GM20431 (cell line): ENCODE measurements at regions not wholly inside any gene's neighbourhood (a gene's known extent, or its start where the extent isn't known, plus 50 kb on each side); places are given as distances from the start of the nearest gene placed in this dataset.

Experiments used
- in situ Hi-C: fragments of 300-500 bp; cut with MseI, MboI; formaldehyde crosslinking; loops from one replicate; pipeline ENCODE4 v1.15.0; 2020; ENCODE audit warnings: low sequenced_read_pairs; ENCODE audit not compliant: unreplicated experiment

DNA sequence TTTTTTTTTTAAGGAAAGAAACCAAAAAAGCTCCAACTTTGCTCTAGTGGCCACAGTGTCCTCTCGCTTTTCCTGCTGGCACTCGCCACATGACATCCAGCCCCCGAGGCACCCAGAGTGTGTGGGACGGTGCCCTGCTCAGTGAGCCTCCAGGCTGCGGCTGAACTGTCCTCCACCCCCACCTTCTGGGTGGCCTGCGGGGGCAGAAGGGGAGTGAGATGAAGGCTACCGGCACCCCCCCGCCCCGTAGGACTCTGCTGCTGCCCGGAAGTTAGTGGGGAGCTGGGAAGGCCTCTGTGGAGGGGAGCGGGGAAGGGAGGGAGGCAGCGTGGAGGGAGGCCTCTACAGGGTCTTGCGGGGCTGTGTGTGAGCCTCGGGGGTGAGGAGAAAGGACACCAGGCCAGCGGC lies 264.4 kb downstream of the CTTN start:
- in situ Hi-C loops, result no loop called here

DNA sequence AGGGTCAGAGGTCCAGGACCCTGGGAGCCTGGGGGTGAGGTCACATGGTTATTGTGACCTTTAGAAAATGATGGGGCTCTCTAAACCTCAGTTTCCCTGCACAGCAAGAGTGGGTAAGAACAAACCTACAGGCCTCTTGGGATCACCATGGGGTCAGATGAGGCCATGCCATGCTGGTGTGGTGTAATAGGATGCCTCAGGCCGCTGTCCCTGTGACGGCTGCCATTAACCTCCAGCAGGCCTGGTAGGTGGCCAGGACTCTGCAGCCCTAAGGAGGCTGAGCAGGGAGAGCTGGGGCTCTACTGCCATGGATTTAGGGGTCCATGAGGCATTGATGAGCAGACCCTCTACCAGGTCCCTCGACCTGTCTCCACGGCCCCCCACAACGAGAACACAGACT lies 265.5 kb downstream of the CTTN start:
- in situ Hi-C loops, result no loop called here

GRCh38 chr11:70666311-70666710 lies 268.0 kb downstream of the CTTN start:
- in situ Hi-C loops, result no loop called here

DNA sequence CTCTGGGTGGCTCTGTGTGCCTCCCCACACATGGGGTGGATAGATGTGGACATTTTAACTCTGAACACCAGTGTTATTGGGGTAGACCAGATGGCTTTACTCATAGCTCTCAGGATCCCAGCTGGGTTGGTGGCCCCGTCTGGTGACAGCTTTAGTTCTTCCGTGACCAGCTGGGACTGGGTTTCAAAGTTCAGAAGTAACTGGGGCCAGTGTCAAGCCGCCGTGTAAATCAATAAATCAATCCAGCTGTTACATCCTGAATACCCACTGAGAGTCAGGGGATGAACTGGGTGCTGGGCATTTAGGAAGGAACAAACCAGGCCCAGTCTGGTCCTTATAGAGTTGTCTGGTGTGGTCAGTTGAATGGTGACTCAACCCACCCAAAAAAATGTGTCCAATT lies 269.4 kb downstream of the CTTN start:
- in situ Hi-C loops, result no loop called here

GRCh38 chr11:70668204-70669202 lies 270.2 kb downstream of the CTTN start:
- in situ Hi-C loops, result no loop called here

DNA sequence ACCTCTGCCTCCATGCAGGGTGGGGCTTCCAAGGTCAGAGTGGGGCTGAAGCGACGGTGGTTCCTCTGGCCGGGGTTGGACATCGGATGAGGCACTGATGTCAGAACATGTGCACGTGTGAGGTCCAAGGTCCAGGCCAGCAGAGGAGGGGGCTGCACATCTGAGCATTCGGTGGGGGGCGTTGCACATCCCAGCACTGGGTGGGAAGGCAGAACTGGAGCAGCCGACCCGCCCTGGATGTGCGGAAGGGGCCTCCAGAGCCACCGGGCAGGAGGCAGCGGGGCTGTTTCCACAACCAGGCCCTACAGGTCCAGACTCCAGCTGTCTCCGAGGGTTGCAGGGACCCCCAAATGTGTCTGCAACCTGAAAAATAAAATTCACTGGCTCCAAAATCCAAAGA lies 271.0 kb downstream of the CTTN start:
- in situ Hi-C loops, result no loop called here

DNA sequence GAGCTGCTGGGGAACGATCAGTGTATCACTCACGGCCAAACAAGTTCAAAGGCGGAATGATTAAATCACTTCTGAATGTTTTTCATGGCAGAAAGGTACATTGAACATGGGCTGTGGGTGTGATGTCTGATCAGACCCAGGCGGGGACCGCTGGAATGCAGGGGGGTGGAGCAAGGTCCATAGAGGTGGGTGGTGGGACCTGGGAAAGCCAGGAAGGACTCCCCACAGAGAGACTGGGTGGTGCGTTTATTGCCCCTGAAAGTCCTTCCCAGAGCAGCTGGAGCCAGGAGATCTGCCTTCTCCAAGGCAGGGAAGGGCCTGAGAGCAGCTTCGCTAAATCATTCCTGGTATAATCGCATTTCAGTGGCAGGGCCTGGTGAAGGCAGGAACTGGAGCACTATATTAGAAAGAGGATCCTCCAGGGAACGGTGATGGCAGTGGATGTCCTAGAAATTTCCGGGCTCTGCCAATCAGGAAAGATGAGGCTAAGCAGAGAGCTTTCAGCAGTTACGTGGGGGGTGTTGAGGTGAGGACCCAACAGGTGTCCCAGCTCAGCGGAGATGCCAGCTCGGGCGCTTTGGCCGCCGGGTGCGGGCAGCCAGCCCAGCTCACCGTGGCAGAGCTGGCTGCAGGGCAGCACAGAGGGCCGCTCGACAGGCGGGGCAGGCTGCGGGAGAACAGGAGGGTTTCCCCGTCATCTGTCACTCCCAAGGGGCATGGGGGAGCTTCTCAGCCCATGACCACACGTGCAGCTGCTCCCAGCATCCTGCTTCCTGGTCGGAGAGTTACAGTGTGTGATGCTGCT lies 271.7 kb downstream of the CTTN start:
- in situ Hi-C loops, result no loop called here

DNA sequence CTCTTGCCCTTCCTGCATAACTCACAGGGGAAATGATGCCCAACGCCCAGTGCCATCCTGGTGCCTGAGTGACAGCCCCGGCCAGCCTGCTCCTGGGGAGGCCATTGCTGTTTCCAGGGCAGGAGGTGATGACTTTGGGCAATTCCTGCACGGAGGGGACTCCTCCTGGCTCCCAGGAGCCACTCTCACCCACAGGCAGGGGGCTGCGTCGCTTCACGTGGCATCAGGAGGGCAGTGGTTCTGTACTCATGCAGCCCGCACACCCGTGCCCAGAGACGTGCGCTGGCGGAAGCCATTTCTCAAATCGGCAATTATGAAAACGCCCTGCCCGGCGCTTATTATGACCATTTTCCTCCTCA lies 272.3 kb downstream of the CTTN start:
- in situ Hi-C loops, result no loop called here

GRCh38 chr11:70671083-70671482 lies 272.8 kb downstream of the CTTN start:
- in situ Hi-C loops, result no loop called here

DNA sequence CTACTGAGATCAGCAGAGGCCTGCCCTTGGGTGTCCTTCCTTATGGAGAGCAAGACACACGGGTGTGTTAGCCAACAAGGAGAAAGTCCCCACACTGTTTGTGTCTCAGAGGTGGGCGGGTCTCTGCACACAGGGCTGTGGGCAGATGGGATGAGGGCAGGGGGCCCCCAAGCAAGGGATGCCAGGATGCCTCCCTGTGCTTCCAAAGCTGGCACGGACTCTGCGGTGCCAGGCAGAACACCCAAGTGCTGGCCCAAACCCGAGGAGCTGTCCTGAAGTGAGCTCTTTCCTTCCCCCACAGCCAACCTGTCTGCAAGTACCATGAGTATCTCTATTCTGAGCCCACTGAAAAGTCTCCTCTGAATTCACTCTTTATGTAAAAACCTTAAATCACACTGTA lies 273.3 kb downstream of the CTTN start:
- in situ Hi-C loops, result no loop called here

- in situ Hi-C loops, result no loop called here
These were observed 274.8 kb downstream of the CTTN start for GRCh38 chr11:70672991-70673653.

DNA sequence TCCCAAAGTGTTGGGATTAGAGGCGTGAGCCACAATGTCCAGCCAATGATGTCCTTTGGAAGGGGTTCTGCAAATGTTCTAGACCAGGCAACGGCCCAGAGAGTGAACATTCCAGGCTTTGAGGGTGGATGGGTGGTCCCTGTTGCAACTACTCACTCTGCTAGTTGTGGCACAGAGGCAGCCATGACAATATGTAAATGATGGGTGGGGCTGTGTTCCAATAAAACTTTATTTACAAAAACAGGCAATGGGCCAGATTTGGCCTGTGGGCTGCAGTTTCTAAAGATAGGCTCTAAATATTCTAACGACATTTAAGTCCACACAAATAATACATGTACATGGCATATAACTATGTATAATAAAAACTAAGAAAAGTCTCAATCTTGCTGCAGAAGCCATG lies 276.3 kb downstream of the CTTN start:
- in situ Hi-C loops, result no loop called here

- in situ Hi-C loops, result no loop called here
These were observed 277.5 kb downstream of the CTTN start for GRCh38 chr11:70675697-70676374.

DNA sequence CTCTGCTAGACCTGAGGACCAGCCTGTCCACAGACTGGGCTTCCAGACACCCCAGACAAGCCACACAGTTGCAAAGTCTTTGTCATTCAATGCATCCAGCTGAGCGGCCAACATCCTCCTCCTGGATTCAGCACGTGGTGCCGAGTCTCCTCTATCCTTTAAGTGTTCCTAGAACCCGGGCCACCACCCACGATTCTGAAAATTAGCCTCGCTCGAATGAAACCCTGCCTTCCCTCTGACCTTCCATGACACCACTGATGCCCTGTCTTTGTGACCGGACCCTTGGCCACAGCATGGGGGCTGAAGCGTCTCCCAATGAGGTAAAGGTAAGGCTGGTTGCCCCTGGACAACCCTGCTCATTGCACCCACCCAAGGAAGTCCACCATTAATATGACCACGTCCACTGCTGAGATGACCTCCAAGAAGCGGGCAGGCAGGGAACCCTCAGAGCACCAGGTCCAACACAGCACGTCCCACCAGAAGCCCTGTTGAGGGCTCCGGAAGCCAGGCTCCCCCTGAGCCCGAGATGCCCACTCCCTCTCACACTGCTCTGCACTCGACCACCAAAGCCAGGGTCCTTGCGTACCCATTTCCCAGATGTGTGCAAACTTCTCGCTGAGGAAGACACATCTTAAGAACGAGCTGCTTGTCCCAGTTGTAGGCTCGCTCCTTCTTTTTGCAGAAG lies 279.0 kb downstream of the CTTN start:
- in situ Hi-C loops, result no loop called here

GRCh38 chr11:70678931-70679900 lies 280.9 kb downstream of the CTTN start:
- in situ Hi-C loops, result no loop called here

DNA sequence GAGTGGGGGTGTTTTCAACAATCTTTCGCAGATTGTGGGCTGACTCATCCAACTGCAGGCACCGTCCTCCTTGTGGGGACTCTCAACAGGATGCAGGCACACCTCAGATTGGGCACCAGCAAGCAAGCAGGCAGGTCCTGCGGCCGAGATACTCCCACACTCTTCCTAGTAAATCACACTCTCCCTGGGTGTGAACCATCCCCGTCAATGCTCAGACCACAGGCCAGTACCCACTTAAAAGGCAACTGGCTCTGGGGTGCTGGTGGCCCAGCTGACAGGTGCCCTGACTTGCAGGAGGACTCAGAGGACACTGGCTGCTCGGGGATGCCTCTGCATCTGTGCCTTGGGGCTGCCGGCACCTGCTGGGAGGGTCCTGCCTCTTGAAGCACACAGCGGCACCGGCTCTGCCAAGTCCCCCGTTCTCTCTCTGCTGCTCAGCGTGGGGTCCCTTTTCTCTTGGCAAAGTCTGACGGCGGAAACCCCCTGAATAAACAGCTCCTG lies 282.5 kb downstream of the CTTN start:
- in situ Hi-C loops, result no loop called here

DNA sequence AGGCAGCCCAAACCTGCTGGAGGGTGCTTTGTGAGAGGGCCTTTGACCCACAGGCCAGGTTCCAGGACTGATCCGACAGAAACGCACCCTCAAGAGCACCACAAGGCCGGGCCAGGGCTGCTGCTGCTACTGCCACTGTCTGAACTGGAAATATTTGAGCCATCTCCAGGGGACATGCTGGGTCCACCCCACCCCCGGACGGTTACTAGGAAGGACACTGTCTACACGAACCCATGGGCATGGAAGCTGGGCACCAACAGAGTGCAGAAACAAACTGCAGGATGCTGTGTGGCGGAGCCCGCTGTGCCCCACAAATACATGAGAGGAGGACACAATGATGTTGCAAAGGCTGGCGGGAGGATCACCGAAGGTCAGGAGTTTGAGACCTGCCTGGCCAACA lies 283.7 kb downstream of the CTTN start:
- in situ Hi-C loops, result no loop called here

DNA sequence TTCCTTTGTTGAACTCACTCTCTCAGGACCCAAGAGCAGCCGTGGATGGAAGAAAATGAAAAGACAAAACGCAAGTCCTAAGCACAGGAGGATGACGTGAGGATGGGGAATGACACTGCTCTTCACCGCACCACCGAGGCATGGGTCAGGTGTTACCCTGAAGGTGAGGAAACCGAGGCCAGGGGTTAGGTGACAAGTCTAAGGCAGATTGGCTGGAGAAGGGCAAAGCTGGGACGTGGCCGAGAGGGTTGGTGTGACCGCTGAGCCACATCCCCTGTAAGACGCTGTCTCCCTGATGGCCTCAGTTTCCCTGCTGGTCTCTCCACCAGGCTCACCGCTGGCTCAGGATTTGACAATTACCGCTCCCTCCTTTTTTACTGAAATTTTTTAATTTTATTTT lies 284.4 kb downstream of the CTTN start:
- in situ Hi-C loops, result no loop called here
